ENCODE measurements at regions not wholly inside any gene's neighbourhood (a gene's known extent, or its start where the extent isn't known, plus 50 kb on each side); places are given as distances from the start of the nearest gene placed in this dataset.

DNA sequence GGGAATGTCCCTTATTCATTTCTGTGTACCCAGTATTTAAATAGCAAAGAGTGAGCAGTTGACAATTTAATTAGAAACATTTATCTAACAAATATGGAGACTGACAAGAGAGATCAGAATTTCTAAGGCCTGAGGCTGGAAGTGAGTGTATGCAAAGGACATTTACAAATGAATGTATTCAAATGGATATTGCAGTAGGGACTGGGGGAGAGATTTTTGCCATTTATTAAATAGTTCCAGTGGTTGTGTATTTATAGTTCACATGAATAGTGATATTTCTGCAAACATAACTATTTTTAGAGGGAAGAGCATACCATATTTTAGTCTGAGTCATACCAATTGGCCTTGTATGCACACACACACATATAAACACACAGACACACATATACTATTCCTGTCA is 592.4 kb downstream of the GLUD2 start:
- no peak for TF ChIP-seq POLR2A (IDR thresholded peaks at IDR 0.05)
- TF ChIP-seq, protein P1, sequence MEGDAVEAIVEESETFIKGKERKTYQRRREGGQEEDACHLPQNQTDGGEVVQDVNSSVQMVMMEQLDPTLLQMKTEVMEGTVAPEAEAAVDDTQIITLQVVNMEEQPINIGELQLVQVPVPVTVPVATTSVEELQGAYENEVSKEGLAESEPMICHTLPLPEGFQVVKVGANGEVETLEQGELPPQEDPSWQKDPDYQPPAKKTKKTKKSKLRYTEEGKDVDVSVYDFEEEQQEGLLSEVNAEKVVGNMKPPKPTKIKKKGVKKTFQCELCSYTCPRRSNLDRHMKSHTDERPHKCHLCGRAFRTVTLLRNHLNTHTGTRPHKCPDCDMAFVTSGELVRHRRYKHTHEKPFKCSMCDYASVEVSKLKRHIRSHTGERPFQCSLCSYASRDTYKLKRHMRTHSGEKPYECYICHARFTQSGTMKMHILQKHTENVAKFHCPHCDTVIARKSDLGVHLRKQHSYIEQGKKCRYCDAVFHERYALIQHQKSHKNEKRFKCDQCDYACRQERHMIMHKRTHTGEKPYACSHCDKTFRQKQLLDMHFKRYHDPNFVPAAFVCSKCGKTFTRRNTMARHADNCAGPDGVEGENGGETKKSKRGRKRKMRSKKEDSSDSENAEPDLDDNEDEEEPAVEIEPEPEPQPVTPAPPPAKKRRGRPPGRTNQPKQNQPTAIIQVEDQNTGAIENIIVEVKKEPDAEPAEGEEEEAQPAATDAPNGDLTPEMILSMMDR (IDR thresholded peaks at IDR 0.05): no peak

All from ovary (tissue), 3 donors.